Kidney glomerular epithelial cell (primary cell): ENCODE measurements at regions not wholly inside any gene's neighbourhood (a gene's known extent, or its start where the extent isn't known, plus 50 kb on each side); places are given as distances from the start of the nearest gene placed in this dataset.

Experiments used
- DNase-seq: peaks from one replicate; lab custom pipeline; 2025; lab: John Stamatoyannopoulos, UW

GRCh38 chr11:98862169-98862568, 158.6 kb upstream of the CNTN5 start:
- DNase-seq: no peak

- DNase-seq: no peak
Observed at GRCh38 chr11:98871690-98872089, 149.1 kb upstream of the CNTN5 start.

- DNase-seq: no peak
Observed at GRCh38 chr11:98874050-98874449, 146.7 kb upstream of the CNTN5 start.

- DNase-seq: no peak
Observed at GRCh38 chr11:98895936-98896335, 124.8 kb upstream of the CNTN5 start.

- no peak for DNase-seq
Observed at GRCh38 chr11:98940913-98941312, 79.8 kb upstream of the CNTN5 start.

- no peak for DNase-seq
Observed at GRCh38 chr11:98944461-98944860, 76.3 kb upstream of the CNTN5 start.

- DNase-seq: no peak
Observed at GRCh38 chr11:98952107-98952506, 68.6 kb upstream of the CNTN5 start.

- no peak for DNase-seq
Observed at GRCh38 chr11:98955551-98955950, 65.2 kb upstream of the CNTN5 start.

GRCh38 chr11:98964146-98964545, 56.6 kb upstream of the CNTN5 start:
- no peak for DNase-seq

- no peak for DNase-seq
Observed at GRCh38 chr11:98965358-98965757, 55.4 kb upstream of the CNTN5 start.

GRCh38 chr11:98965775-98966174, 55.0 kb upstream of the CNTN5 start:
- DNase-seq: no peak

- no peak for DNase-seq
Observed at GRCh38 chr11:98967005-98967404, 53.7 kb upstream of the CNTN5 start.
